ENCODE measurements at regions not wholly inside any gene's neighbourhood (a gene's known extent, or its start where the extent isn't known, plus 50 kb on each side); places are given as distances from the start of the nearest gene placed in this dataset.
A peak's percentile ranks its signal among the peaks of the same experiment; 100 is the strongest.

DNA sequence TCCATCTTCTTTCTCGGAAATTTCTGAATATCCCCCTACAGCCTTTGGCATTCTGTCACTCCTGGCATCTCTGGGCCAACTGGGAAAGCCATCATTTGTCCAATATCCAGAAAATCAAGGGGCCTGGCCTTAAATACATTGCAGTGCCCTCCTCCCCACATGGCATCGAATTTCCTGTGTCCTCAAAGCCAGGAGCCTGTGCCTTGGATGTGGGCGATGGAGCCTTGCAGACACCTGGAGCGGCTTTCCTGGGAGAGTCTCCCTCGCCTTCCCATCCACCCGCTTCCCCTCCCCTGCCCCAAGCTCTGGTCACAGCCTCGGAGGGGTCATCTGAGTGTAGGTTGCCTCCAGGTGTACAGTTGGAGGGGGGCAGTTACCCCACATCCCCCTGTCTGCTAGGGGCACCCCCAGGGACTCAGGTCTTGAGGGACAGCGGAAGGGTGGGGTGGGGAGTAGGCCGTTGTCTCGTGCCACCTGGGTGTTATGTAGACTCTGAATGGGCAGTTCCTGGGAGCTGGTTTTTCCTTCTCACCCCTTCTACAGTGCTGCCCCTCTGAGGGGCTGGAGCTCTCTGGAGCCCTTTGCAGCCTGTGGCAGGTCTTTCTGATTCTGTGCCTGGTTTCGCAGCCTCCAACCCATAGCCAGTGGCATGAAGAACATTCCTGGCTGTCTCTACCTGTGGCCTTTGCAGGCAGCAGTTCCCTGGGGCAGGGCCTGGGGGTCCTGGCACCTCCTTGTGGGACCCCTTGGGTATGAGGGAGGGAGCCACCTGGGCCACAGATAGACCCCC lies 239.8 kb downstream of the SEC14L1 start (continued):
- TF ChIP-seq RBM22 (optimal IDR thresholded peaks at IDR 0.05; ENCODE audit: low read length) (peak; percentile 45), MTA1 (CRISPR knock-in tag; IDR thresholded peaks at IDR 0.05; ENCODE audit: borderline replicate concordance) (0 out of 2 replicates have a peak, but pooled peaks have one; percentile 28), ZNF737 (CRISPR knock-in tag; IDR thresholded peaks at IDR 0.05; ENCODE audit: borderline replicate concordance) (no peak), ZNF883 (CRISPR knock-in tag; IDR thresholded peaks at IDR 0.05; ENCODE audit: not compliant biosample characterization) (peak; percentile 23), ZFY (CRISPR knock-in tag; IDR thresholded peaks at IDR 0.05) (no peak), PAWR (CRISPR knock-in tag; IDR thresholded peaks at IDR 0.05; ENCODE audit: borderline replicate concordance) (no peak), HES4 (CRISPR knock-in tag; IDR thresholded peaks at IDR 0.05; ENCODE audit: borderline replicate concordance) (no peak)
- TF ChIP-seq, protein P1, sequence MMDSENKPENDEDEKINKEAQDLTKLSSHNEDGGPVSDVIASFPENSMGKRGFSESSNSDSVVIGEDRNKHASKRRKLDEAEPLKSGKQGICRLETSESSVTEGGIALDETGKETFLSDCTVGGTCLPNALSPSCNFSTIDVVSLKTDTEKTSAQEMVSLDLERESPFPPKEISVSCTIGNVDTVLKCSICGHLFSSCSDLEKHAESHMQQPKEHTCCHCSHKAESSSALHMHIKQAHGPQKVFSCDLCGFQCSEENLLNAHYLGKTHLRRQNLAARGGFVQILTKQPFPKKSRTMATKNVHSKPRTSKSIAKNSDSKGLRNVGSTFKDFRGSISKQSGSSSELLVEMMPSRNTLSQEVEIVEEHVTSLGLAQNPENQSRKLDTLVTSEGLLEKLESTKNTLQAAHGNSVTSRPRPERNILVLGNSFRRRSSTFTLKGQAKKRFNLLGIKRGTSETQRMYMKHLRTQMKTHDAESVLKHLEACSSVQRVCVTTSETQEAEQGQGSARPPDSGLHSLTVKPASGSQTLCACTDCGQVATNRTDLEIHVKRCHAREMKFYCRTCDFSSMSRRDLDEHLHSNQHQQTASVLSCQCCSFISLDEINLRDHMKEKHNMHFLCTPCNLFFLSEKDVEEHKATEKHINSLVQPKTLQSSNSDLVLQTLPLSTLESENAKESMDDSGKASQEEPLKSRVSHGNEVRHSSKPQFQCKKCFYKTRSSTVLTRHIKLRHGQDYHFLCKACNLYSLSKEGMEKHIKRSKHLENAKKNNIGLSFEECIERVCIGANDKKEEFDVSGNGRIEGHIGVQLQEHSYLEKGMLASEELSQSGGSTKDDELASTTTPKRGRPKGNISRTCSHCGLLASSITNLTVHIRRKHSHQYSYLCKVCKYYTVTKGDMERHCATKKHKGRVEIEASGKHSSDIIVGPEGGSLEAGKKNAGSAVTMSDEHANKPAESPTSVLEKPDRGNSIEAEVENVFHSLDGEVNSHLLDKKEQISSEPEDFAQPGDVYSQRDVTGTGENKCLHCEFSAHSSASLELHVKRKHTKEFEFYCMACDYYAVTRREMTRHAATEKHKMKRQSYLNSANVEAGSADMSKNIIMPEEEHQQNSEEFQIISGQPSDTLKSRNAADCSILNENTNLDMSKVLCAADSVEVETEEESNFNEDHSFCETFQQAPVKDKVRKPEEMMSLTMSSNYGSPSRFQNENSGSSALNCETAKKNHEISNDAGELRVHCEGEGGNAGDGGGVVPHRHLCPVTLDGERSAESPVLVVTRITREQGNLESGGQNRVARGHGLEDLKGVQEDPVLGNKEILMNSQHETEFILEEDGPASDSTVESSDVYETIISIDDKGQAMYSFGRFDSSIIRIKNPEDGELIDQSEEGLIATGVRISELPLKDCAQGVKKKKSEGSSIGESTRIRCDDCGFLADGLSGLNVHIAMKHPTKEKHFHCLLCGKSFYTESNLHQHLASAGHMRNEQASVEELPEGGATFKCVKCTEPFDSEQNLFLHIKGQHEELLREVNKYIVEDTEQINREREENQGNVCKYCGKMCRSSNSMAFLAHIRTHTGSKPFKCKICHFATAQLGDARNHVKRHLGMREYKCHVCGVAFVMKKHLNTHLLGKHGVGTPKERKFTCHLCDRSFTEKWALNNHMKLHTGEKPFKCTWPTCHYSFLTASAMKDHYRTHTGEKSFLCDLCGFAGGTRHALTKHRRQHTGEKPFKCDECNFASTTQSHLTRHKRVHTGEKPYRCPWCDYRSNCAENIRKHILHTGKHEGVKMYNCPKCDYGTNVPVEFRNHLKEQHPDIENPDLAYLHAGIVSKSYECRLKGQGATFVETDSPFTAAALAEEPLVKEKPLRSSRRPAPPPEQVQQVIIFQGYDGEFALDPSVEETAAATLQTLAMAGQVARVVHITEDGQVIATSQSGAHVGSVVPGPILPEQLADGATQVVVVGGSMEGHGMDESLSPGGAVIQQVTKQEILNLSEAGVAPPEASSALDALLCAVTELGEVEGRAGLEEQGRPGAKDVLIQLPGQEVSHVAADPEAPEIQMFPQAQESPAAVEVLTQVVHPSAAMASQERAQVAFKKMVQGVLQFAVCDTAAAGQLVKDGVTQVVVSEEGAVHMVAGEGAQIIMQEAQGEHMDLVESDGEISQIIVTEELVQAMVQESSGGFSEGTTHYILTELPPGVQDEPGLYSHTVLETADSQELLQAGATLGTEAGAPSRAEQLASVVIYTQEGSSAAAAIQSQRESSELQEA (CRISPR knock-in tag; IDR thresholded peaks at IDR 0.05; ENCODE audit: not compliant biosample characterization) = peak; percentile 22
- TF ChIP-seq, protein P2, sequence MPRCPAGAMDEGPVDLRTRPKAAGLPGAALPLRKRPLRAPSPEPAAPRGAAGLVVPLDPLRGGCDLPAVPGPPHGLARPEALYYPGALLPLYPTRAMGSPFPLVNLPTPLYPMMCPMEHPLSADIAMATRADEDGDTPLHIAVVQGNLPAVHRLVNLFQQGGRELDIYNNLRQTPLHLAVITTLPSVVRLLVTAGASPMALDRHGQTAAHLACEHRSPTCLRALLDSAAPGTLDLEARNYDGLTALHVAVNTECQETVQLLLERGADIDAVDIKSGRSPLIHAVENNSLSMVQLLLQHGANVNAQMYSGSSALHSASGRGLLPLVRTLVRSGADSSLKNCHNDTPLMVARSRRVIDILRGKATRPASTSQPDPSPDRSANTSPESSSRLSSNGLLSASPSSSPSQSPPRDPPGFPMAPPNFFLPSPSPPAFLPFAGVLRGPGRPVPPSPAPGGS (CRISPR knock-in tag; IDR thresholded peaks at IDR 0.05) = peak; percentile 56; the same call in 1 of the 2 replicates

Measured in HepG2 (cell line).